GM19351 (cell line): ENCODE measurements at regions not wholly inside any gene's neighbourhood (a gene's known extent, or its start where the extent isn't known, plus 50 kb on each side); places are given as distances from the start of the nearest gene placed in this dataset.

Experiments
- ATAC-seq: cut with Tn5 transposase; IDR thresholded peaks from one replicate; pipeline ENCODE4 v1.9.1; 2021; ENCODE audit warnings: mild to moderate bottlenecking, moderate library complexity; ENCODE audit not compliant: unreplicated experiment

DNA sequence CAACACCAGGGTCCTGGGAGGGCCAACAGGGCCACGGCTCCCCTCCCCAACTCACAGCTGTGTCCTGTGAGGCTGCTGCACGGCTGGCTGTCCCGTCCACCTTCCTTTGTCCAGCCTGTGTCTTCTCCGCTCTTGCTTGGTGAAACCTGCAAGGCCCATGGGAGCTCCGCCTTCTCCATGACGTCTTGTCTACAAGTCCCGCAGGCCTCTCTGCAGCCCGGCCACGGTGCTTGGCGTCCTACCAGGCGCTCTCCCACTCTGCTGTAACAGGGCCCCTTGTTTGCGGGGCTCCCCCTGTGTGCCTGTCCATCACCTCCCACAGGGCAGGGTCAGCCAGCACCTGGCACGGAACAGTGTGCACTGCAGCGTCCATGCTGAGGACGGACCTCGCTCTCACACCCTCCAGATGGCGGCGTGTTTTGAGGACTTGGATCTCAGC is 866.8 kb downstream of the TBC1D22A start:
- no peak for ATAC-seq

DNA sequence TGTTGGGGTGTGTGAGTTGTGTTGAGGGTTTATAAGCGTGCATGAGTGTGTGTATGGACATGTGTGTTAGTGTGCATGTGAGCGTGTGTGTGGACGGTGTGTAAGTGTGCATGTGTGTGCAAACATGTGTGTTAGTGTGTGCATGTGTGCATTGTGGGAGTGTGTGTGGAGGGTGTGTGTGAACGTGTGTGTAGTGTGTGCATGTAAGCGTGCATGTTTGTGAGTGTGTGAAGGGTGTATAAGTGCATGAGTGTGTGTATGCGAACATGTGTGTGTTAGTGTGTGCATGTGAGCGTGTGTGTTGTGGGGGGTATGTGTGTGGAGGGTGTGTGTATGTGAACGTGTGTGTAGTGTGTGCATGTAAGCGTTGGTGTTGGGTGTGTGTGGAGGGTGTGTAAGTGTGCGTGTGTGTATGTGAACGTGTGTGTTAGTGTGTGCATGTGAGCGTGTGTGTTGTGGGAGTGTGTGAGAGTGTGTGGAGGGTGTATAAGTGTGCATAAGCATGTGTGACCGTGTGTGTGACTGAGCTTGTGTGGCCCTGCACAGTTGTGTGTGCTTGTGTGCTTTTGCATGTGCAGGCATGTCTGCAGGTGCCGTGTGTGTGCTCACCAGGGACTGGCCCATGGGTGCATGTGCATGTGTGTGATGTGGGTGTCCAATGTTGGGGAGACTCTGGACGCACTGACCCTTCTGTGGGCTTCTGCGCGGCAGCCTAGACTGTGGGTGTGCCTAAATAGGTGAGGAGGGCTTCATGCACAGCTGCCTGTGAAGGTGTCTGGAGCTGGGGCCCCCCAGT is 866.2 kb downstream of the TBC1D22A start:
- ATAC-seq, result no peak

DNA sequence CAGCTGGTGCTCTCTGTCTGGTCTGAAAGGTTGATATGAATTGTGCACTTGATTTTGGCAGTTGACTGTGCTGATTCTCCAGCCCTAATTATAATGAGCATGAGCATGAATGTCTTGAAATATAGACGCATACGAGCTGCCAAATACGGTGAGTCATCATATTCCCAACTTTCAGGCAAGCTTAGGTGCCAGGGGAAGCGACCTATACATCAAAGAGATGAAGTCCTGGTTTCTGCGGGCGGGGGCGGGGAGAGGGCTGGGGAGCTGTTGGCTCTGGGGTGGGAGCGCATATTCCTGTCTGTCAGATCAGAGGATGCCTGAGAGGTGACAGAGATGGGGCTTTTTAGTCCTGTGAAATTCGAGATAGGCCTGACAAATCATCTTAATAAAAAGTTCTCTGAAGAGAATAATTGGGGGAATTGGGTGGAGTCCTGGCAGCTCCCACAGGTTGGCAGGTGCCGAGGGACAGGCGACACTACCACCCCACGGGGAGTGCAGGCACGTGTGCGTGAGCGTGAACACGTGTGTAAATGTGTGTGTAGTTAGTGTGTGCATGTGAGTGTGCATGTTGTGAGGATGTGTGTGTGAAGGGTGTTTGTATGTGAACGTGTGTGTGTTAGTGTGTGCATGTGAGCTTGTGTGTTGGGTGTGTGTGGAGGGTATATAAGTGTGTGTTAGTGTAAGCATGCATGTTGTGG is 865.3 kb downstream of the TBC1D22A start:
- no peak for ATAC-seq

DNA sequence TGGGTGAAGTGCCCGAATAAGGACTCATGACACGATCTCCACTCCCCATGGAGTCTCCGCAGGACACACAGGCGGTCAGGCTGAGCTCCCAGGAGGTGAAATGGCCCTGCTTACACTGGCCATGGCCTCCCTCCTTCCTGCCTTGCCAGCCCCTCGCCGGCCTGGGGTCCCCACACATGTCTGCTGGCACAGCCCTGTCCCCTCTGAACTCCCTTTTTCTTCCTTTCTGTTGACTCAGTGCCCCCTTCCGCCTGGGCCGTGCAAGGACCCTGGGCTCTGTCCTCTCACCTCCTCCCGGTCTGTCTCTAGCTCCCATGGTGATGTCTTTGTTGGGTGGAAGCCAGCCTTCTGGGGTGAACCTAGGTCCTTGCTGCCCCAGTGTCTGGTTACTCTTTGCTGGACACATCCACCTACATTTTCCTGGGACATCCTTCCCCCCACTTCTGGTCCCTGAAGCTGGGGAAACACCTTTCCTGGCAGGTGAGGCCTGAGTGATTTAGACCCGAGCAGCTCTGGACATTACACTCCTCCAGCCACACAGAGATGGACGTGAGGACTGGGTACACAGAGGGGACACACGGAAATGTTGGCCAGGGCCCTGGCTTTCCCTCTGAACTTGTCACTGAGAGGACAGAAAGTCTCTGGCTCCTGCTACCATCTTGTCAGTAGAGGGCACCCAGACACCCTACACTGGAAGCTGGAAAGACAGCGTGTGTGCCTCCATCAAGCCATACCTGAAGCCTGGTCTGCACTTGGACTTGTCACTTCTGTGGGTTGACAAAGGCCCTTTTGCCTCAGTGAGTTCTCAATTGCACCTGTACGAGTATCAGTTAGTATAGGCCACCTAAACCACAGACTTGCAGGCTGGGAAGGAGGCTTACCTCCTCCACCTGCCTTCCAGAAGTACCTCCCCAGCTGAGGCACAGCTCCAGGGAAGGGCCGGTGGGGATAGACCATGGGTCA is 864.3 kb downstream of the TBC1D22A start:
- no peak for ATAC-seq

DNA sequence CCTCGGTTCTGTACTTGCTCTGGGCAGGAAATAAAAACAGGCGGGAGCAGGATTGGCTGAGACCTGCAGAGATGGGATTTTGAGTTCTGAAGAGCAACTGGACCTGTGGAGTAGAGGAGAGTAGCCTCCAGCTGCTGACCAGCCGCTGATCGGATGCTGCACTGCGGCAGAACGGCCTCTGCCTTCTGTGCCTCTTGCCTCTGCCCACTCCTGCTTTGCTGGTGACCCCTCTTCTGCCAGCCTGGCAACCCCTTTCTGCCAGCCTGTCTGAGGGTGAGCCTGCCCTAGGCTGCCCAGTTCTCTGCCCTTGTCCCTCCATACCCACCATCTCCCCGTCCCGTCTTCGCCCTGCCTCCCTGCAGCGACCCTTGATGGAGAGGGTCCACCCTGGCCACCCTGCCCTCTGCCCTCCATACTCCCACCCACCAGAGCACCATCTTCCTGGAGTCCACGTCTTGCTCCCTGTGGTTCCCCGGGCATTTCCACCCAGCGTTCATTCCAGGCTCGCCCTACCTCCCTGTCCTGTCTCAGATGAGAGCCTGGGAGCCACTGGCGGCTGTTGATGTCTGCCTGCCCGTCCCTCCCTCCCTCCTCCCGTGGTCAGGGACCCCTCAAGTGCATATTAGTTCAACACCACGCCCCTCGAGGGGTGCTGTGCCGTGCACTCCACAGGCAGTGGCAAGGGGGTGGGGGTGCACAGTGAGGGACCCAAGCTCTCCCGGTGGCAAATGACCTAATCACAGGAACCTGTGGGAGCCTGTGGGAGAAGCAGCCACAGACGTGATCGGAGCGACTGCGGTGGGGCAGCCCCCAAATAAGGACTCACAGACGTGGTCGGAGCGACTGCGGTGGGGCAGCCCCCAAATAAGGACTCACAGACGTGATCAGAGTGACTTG is 863.3 kb downstream of the TBC1D22A start:
- ATAC-seq, result no peak

DNA sequence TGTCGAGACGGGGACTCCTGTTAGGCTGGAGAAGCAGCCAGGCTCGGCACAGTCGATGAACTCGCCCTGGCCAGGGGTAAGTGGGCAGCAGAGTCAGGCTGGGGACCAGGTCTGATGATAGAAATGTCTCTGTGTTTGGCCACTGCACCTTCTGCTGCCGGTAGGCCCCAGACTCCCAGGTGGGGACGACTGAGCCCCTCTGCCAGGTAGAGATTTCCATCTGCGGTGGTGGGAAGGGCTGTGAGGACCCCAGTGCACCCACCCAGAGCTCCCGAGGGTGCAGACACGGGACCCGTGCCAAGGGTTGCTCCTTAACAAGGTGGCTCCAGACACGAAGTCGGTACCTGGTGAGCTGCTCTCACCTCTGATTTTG is 862.5 kb downstream of the TBC1D22A start:
- no peak for ATAC-seq

DNA sequence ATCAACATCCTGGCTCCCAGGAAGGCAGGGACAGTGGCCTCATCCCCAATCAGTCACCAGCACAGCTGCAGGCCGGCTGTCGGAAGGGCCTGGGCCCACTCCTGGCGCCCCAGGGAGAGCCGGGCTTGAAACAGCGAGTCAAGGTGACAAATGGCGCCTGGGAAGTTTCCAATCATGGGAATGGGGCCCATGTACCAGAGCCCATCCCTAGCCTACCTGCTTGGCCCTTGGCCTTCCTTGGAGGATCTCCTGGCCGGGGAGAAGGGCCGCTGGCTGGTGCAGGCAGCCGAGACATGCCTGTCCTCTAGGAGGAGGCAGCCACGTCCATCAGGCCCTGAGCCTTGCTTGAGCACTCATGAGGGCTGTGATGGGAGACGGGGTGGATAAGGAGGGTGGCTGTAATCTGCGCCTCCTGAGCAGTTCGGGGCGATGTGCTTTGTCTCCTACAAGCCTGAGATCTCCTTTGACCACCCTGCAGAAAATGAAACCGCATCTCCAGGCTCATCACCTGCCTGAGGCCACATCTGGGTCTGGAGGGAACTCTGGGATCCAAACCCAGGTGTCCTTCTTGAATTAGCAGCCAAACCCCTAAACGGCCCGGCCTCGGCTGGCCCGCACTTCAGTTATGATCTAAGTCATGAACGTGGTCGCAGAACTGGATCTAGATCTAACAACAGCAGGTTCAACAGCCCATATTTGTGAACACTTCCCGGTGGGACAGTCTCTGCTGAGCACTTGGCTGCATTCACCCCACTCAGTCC is 862.0 kb downstream of the TBC1D22A start:
- no peak for ATAC-seq

DNA sequence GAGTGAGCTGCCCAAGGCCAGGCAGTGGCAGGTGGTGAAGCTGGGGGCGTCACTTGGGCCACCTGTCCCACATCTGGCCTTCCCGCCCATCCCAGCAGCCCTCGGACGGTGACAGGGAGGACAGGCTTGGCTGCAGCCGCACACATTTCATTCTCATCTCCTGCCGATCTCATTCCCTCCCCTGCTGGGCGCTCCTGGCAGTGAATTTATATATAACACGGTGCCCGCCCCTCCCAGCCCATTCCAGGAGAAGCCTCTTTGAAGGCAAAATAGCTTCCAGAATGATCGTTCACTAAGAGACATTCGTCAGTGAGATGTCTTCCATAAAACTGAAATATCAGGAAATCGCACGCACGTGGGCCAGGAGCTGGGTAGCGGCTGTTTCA is 861.3 kb downstream of the TBC1D22A start:
- no peak for ATAC-seq

DNA sequence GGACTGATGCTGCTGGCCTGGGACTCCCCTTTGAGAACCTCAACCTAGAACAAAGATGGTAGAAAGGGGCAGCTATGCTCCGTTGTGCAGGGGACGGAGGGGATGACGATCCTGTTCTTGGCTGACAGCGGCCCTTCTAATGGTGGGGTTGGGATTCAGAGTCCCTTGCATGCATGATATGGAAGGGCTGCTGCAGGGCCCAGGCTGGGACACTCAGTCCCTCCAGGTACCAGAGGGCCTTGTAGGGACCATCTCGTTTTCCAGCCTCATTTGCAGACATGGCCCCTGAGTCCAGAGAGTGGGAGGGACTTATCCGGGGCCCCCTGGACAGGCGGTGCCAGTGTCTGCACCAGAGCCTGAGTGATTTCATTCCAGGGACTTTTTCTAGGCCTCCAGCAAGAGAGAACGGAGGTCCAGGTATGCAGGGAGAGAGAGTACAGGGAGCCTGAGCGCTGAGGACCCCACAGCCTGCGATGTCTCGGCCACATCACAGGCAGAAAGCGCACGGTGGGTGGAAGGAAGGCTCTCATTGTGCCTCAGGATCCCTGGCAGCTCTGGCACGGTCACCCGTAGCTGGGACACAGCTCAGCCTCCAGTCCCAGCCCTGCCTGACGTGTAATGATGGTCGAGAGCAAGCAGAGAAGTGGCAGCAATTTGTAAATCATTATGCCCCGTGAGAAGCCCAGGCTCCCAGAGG is 860.8 kb downstream of the TBC1D22A start:
- ATAC-seq, result no peak

DNA sequence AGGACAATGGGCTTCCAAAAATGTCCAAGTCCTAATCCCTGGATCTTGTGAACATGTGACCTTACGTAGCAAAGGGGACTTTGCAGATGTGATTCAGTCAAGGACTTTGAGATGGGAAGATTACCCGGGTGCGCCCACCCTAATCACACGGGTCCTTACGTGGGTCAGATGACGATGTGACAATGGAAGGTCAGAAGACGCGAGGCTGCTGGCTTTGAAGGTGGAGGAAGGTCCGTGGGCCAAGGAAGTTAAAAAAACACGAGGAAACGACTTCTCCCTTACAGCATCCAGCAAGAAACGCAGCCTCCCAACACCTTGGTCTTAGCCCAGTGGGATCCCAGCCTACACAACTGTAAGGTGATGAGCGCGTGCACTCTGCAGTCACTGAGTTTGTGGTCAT is 860.1 kb downstream of the TBC1D22A start:
- ATAC-seq, result no peak

DNA sequence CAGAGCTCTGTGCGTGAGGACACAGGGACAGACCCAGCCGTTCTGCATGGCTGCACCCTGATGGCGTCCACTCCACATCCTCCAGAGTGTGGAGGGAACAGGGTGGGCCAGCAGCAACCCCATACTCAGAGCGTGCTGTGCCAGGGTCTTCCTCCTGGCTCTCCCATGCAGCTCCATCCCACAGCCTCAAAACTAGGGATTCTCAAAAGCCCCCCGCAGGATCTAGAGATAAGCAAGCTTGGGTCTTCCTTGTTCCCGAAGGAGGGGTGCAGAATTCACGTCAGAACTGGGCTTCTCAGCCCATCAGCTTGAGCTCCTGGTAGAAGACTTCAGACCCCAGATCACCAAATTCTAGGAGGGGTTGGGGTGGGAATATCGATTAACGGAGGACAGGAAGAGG is 858.8 kb downstream of the TBC1D22A start:
- no peak for ATAC-seq

DNA sequence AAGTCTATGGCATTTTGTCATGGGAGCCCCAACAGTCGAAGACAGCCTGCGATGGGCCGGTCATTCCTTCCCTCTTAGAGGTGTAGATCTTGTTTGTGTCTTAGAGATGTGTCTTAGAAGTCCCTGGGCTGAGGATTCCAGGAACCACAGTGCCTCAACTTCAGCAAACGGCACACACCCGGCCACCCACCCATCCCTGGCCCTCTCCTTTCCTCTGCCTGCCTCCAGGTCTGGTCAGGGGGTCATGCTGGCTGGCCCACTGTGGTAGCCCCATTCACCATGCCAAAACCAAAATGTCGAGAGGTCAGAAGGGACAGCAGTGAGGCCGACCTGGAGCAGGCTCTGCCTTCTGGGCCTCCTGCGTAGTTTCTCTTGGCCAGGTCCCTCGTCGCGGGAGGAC is 857.9 kb downstream of the TBC1D22A start:
- no peak for ATAC-seq

DNA sequence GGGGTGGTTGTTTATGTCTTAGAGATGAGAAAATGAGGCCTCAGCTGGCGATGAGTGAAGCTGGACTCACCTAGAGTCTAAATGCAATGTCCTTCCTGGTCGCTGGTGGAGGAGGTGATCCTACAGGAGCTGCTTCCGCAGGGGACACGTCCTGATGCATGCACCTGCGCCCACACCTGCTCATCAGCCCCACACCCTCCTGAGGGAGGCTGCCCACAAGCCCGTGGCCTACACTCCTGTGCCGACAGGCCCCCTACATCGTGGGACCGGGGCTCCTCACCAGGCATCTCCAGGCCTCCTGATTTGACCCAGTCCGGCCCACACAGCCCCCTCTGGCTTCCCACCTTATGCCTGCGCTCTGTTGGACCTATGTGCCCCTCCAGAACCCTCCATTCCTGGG is 857.2 kb downstream of the TBC1D22A start:
- ATAC-seq, result no peak

DNA sequence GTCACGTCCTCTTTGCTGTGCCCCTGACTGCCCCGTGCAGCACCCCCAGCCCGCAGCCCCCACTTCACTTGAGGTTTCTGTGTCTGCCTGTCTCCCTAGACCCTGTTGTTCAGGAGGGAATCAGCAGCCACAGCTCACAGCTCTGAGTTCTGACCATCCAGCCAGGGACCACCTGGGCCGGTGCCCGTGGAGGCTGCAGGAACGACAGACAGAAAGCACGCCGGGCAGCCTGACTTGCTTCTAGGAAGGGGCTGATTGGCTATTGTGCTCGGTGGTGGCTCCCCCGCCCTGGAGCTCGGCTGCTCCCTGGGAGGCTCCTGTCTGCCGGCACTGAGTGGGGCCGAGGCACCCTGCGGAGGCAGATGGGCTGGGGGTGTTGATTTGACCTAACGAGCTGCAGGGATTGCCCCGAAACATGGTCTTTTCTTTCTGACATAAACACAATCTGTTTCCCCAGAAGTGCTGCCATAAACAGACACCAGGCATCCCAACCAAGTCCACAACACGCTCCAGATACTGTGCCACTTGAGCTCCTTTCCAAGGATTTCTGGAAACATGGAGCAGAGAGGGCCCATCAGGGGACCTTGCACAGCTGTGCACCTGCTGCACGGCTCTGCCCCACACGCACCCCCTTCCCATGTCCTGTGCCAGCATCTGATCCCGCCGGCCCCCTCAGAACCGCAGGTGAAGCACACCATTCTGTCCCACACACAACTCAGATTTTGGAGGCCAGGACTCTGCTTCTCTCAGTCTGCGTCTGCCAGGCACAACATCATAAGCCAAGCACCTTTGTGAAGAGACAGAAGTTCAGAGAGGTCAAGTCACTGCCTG is 855.9 kb downstream of the TBC1D22A start:
- ATAC-seq, result no peak

DNA sequence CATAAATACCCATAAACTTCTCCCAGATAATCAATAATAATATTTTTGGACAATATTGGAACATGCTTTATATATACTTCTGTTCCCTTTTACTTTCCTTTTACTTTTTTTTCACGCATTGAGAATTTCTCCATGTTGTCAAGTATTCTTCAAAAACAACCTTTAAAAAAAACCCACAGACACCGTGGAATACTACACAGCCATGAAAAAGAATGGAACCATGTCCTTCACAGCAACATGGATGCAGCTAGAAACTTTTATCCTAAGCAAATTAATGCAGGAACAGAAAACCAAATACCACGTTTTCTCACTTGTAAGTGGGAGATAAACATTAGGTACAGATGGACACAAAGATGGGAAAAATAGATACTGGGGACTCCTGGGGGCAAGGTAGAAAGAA is 854.7 kb downstream of the TBC1D22A start:
- ATAC-seq, result no peak

DNA sequence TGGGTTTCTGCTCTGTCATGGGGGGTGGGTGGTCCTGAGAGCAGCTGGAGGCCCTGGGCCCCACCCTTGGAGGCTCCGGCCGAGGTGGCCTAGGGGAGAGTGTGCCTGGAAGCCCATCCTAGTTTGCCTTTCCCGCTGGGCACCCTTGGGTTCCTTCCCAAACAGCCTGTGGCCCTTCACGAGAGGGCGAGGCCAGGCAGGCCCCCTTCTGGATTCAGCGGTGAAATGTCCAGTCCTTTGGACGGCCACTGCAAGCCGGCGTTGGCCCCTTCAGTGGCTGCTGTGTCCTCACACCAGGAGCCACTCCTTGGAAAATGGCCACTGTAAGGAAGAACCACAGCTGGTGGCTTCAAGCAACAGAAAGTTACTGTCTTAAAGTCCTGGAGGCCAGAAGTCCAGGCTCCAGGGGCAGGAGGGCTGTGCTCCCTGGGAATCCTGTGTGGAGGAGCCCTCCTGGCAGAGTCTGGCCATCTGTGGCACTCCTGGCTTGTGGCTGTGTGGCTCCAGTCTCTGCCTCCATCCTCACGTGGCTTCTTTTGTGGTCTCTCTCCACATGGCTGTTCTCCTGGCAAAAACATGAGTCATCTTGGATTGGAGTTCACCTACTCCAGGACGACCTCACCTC is 854.1 kb downstream of the TBC1D22A start:
- ATAC-seq, result no peak

DNA sequence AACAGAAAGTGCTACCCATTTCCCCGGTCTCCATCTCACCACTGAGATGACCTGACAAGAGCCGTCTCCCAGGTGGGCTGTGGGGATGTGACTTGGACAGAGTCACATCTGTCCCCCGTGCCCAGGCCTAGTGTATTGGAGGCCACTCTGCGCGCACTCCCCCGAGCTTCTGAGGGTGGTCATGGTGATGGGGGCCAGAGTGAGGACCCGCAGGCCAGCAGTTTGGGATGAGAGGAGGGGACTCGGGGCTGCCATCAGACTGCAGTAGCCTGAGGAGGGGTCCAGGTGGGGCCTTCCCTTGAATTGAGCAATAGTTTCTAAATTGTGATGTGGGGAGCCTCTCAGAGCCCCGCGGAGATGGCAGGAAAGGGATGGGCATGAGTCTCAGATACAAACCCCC is 852.6 kb downstream of the TBC1D22A start:
- ATAC-seq, result no peak
